ENCODE measurements at regions not wholly inside any gene's neighbourhood (a gene's known extent, or its start where the extent isn't known, plus 50 kb on each side); places are given as distances from the start of the nearest gene placed in this dataset.
"Not testable (repeated sequence)": the region's sequence is repeated elsewhere in the genome, so short reads cannot be mapped to it uniquely, and the experiment has no call there.

- no peak for DNase-seq
These were observed 1267.8 kb downstream of the PLA2G4A start for GRCh38 chr1:188096521-188096920.

GRCh38 chr1:188117436-188117835, 1288.7 kb downstream of the PLA2G4A start:
- DNase-seq: no peak

DNA sequence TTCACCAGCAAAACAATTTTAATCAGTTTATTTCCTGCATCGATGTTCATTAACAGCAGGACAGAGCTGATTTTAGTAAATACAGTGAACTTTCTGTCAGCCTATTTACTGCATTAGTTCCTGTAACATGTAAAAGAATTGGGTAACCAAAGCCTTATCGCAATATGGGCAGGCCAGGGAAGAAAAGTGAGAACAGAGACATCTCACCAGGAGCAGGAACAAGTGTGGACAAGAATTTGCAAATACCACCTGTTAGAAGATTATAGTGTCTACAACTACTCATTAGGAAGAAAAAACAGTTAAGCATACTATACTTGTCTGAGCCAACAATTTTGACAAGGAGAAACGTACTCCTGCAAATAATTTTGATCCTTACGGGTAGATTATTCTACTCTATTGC, 1293.9 kb downstream of the PLA2G4A start:
- DNase-seq: no peak

- no peak for DNase-seq
These were observed 1298.8 kb downstream of the PLA2G4A start for GRCh38 chr1:188127507-188127906.

DNA sequence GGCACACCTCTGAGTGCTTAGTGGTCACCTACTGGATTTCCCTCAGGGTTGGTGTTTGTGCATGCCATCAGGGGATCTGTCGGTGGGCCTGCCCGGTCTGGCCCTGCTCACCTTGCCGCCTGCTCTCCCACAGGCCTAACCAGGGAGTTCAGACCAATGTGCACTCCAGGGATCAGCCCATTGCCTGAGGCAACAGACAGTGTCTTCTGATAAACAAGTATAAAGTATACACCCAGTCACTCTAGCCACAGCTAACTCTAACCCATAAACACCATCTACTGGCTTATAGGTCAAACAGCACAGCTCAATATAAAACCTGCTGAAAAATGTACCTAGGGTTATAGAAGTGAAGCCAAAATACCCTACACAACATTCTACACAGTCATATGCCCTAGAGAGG, 1300.0 kb downstream of the PLA2G4A start:
- no peak for DNase-seq

DNA sequence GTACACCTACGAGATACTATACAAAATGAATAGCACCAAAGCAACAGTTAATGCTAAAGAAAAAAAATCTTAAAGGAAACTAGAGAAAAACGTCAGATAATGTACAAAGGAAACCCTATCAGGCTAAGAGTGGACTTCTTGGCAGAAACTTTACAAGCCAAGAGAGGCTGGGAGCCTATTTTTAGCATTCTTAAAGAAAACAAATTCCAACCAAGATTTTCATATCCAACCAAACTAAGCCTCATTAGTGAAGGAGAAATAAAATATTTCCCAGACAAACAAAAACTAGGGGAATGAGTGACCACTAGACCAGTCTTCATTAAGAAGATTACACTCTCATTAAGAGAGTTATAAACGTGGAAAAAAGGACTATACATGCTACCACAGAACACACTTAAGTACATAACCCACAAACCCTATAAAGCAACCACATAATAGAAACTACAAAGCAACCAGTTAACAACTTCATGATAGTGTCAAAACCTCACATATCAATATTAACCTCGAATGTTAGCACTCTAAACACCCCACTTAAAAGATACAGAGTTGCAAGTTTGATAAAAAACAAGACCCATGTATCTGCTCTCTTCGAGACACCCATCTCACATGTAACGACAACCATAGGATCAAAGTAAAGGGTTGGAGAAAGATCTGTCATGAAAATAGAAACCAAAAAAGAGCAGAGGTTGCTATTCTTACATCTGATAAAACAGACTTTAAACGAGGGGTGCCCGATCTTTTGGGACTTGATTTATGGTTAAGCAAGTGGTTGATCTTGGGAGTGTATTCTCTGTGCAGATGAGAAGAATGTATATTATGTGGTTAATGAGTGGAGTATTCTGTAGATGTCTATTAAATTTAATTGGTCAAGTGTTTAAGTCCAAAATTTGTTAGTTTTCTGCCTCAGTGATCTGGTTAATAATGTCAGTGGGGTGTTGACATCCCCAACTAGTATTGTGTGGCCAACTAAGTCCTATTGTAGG, 1301.4 kb downstream of the PLA2G4A start:
- DNase-seq: no peak

DNA sequence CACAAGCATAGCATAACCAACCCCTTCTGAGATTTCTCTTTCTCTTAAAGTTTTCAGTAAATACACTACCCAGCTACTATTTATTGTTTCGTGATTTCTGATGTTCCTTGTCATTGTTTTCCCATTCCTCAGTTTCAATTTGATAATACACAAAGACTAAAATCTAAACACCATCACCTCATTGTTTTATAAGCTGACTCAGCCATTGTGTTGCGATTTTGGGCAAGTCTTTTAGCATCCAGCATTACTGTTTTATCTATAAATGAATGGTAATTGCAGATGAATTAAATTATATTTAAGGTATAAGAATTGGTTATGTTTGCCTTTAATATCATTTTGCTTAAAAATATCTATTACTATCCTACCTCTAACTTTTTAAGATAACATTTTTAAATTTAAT, 1308.5 kb downstream of the PLA2G4A start:
- no peak for DNase-seq

- no peak for DNase-seq
These were observed 1312.2 kb downstream of the PLA2G4A start for GRCh38 chr1:188140958-188141357.

- no peak for DNase-seq
These were observed 1325.4 kb downstream of the PLA2G4A start for GRCh38 chr1:188154196-188154595.

- DNase-seq: no peak
These were observed 1326.0 kb downstream of the PLA2G4A start for GRCh38 chr1:188154761-188155160.

GRCh38 chr1:188155261-188155660, 1326.5 kb downstream of the PLA2G4A start:
- no peak for DNase-seq

DNA sequence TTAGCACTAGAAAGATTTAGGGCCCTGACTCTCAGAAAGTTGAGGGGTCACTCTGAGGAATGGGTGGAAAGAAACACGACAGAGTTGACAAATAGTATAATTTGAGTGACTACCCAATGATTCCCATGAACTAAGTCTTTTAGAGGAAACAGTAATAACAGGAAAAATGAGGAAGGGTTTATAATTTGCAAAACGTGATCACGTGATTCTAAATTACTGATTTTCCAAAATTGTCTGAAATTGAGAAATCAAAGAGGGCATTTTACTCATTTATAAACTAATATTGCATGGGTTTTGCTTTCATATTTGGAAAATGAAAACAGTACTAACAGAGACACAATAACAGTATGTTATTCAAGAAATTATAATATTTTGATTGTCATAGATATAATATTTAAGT, 1335.7 kb downstream of the PLA2G4A start:
- DNase-seq: no peak

DNA sequence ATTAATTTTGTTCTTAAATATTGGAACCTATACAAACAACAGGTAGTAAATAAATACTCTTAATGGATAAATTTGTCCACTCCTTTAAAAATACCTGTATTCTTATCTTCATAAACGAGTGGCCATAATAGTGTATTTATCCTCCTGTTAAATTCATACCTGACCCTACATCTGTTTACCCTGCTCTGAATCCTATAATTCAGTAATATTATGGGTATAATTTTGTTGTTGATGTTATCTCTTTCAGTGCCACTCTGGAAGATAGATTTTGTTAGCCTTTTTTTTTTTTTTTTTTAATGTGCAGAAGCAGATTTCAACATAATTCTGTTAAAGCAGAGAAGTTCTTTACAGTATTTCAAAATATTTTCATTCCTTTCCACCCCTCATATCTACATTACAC, 1337.9 kb downstream of the PLA2G4A start:
- DNase-seq: no peak

GRCh38 chr1:188169971-188170370, 1341.2 kb downstream of the PLA2G4A start:
- DNase-seq: no peak

DNA sequence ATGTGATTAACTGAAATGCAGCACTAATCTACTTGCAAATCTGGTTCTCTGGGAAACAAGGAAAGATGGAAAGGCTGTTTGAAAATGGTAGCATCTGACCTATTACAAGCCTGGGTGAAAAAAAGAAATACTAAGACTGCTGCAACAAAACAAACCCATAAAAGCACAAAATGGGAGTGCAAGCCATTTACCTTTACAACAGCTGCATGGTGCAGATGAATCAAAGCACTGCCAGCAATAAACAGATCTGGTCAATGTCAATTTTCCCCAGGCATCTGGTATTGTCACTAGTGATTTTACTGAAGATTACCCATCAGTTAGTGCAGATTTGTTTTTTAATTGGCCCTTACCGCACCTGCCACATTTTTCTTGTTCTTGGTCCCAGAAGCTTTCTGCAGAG, 1341.7 kb downstream of the PLA2G4A start:
- DNase-seq: no peak

GRCh38 chr1:188170935-188171334, 1342.2 kb downstream of the PLA2G4A start:
- DNase-seq: no peak

DNA sequence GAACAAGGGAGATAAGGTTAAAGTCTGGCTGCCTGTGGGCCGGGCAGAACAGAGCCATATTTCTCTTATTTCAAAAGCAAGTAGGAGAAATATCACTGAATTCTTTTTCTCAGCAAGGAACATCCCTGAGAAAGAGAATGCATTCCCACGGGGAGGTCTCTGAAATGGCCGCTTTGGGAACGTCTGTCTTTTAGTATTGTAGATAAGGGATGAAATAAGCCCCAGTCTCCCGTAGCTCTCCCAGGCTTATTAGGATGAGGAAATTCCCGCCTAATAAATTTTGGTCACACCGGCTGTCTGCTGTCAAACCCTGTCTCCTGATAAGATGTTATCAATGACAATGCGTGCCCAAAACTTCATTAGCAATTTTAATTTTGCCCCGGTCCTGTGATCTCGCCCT, 1353.3 kb downstream of the PLA2G4A start:
- not testable (repeated sequence) for DNase-seq

- DNase-seq: no peak
These were observed 1359.6 kb downstream of the PLA2G4A start for GRCh38 chr1:188188317-188188716.

- no peak for DNase-seq
These were observed 1366.2 kb downstream of the PLA2G4A start for GRCh38 chr1:188194916-188195315.

DNA sequence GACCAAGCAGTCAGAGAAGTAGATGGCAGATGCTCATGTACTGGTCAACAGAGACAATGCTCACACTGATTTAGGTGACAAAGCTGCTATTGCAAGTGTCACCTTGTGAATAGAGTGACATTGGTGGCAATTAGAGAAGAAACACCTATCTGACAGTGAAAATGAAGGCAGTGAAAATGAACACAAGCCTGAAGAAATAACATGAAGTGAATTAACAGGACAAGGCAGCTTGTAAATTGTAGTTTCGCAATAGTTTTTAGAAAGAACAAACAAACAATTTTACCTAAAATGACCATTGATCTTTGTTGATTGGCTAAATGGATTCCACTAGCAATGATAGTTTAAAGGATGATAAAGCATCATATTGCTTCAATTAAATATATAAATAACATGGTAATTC, 1389.5 kb downstream of the PLA2G4A start:
- DNase-seq: no peak

DNA sequence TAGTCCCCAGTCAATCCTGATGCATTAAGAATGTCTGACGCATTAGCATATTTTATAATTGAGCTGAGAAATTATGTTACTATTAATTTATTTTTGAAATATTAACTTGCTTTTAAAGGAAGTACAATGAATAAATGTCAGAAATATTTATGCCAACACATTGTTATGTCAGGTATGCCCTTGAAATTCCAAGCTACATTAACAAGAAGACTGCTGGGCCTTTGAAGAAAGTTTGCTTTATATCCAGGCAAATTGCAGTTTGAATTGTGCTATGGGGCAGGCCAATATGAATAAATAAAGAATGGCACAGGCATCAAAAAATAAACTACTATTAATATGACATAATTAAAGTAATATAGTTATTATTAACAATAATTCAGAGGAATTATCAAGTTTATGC, 1391.3 kb downstream of the PLA2G4A start:
- no peak for DNase-seq

- no peak for DNase-seq
These were observed 1395.5 kb downstream of the PLA2G4A start for GRCh38 chr1:188224263-188224662.

GRCh38 chr1:188225975-188226374, 1397.2 kb downstream of the PLA2G4A start:
- DNase-seq: no peak

GRCh38 chr1:188228623-188229022, 1399.9 kb downstream of the PLA2G4A start:
- DNase-seq: no peak

All from AML-193 (cell line).